IMR-90 (cell line): ENCODE measurements at regions not wholly inside any gene's neighbourhood (a gene's known extent, or its start where the extent isn't known, plus 50 kb on each side); places are given as distances from the start of the nearest gene placed in this dataset.

Experiments used
- ATAC-seq: fragments of 200-7000 bp; cut with Tn5 transposase; 2 replicates; pipeline ENCODE4 v1.9.1; 2020; ENCODE audit warnings: low read depth, mild to moderate bottlenecking, moderate library complexity
- BruUV-seq: library from RNA; stranded (reverse); fragments of 400-500 nt; replicated peaks from 2 replicates; lab custom pipeline; 2021; lab: Mats Ljungman, UMichigan
- CTCF ChIA-PET: fragments of 300-600 bp; formaldehyde crosslinking; extraction: SDS; loops from one replicate; lab custom pipeline; 2021; ENCODE audit warnings: antibody characterized with exemption; lab: Yijun Ruan, JAX
- POLR2A ChIA-PET: fragments of 300-600 bp; sonication (Branson Sonifier 250); formaldehyde crosslinking; loops from one replicate; lab custom pipeline; 2022; ENCODE audit warnings: antibody characterized with exemption; ENCODE audit not compliant: unreplicated experiment; lab: Charles Lee
- DNase-seq: peaks from one replicate; pipeline ENCODE4 v3.0.0; 2013
- H2AFZ ChIP-seq: replicated peaks from 2 replicates; pipeline ENCODE3; 2013; ENCODE audit warnings: low read length, mild to moderate bottlenecking; ENCODE audit not compliant: poor library complexity
- H2AK5ac ChIP-seq: 2 replicates; pipeline ENCODE4 v1.6.1; 2013; ENCODE audit warnings: low read depth, low read length, inconsistent platforms
- H2AK9ac ChIP-seq: replicated peaks from 2 replicates; pipeline ENCODE3; 2013; ENCODE audit warnings: mild to moderate bottlenecking, low read depth, low read length, moderate library complexity; ENCODE audit not compliant: poor library complexity
- H2BK120ac ChIP-seq: 2 replicates; pipeline ENCODE4 v1.6.1; 2013; ENCODE audit warnings: low read depth, low read length, inconsistent platforms
- H2BK15ac ChIP-seq: 3 replicates; pipeline ENCODE4 v1.6.1; 2013; ENCODE audit warnings: low read depth, low read length, inconsistent platforms
- H2BK20ac ChIP-seq: 2 replicates; pipeline ENCODE4 v1.6.1; 2013; ENCODE audit warnings: low read depth, mild to moderate bottlenecking, inconsistent platforms, low read length, moderate library complexity
- H2BK5ac ChIP-seq: 2 replicates; pipeline ENCODE4 v1.6.1; 2013; ENCODE audit warnings: mild to moderate bottlenecking, low read depth, low read length, inconsistent platforms; ENCODE audit not compliant: poor library complexity, severe bottlenecking
- H3K14ac ChIP-seq: replicated peaks from 2 replicates; pipeline ENCODE4 v1.6.1; 2013; ENCODE audit warnings: low read depth, low read length, inconsistent platforms
- H3K18ac ChIP-seq: 2 replicates; pipeline ENCODE4 v1.6.1; 2013; ENCODE audit warnings: low read depth, low read length, control low read depth
- H3K23ac ChIP-seq: 2 replicates; pipeline ENCODE4 v1.6.1; 2013; ENCODE audit warnings: low read depth, low read length, inconsistent platforms
- H3K27ac ChIP-seq: 2 replicates; pipeline ENCODE4 v1.5.1; 2013; ENCODE audit warnings: mild to moderate bottlenecking, control low read depth, low read length; ENCODE audit not compliant: insufficient read depth
- H3K27me3 ChIP-seq: 2 replicates; pipeline ENCODE4 v1.6.1; 2013; ENCODE audit warnings: low read length; ENCODE audit not compliant: control insufficient read depth, insufficient read depth
- H3K36me3 ChIP-seq: 2 replicates; pipeline ENCODE4 v1.6.1; 2013; ENCODE audit warnings: low read length, mixed read lengths; ENCODE audit not compliant: control insufficient read depth, insufficient read depth
- H3K4ac ChIP-seq: 2 replicates; pipeline ENCODE4 v1.6.1; 2013; ENCODE audit warnings: low read depth, low read length, inconsistent platforms
- H3K4me1 ChIP-seq: 2 replicates; pipeline ENCODE4 v1.6.1; 2013; ENCODE audit warnings: low read length, mixed read lengths; ENCODE audit not compliant: control insufficient read depth, insufficient read depth
- H3K4me2 ChIP-seq: 2 replicates; pipeline ENCODE4 v1.6.1; 2013; ENCODE audit warnings: low read depth, mild to moderate bottlenecking, control low read depth, low read length, moderate library complexity
- H3K4me3 ChIP-seq: 2 replicates; pipeline ENCODE4 v1.5.1; 2013; ENCODE audit warnings: low read depth, mild to moderate bottlenecking, control low read depth, low read length, moderate library complexity; ENCODE audit not compliant: insufficient read depth
- H3K56ac ChIP-seq: 2 replicates; pipeline ENCODE4 v1.6.1; 2013; ENCODE audit warnings: low read length, inconsistent platforms; ENCODE audit not compliant: insufficient read depth; ENCODE audit errors: extremely low read depth
- H3K79me1 ChIP-seq, 2 experiments: 2 replicates each; pipeline ENCODE4 v1.6.1; 2013; ENCODE audit warnings: low read length in 2 of 2, inconsistent platforms in 1 of 2, low read depth in 1 of 2
- H3K9ac ChIP-seq: 2 replicates; pipeline ENCODE4 v1.6.1; 2013; ENCODE audit warnings: low read depth, low read length, control low read depth
- H3K9me1 ChIP-seq: 2 replicates; pipeline ENCODE4 v1.6.1; 2013; ENCODE audit warnings: low read length, inconsistent platforms; ENCODE audit not compliant: insufficient read depth
- H3K9me3 ChIP-seq: 2 replicates; pipeline ENCODE4 v1.6.1; 2013; ENCODE audit warnings: low read length; ENCODE audit not compliant: control insufficient read depth, insufficient read depth
- H4K20me1 ChIP-seq: 2 replicates; pipeline ENCODE4 v1.6.1; 2013; ENCODE audit warnings: low read length, inconsistent platforms; ENCODE audit not compliant: insufficient read depth
- H4K5ac ChIP-seq: 2 replicates; pipeline ENCODE4 v1.6.1; 2013; ENCODE audit warnings: mild to moderate bottlenecking, low read depth, low read length, control low read depth
- H4K8ac ChIP-seq, 2 experiments: 2 replicates each; pipeline ENCODE4 v1.6.1; 2013; ENCODE audit warnings: low read depth in 2 of 2, low read length in 2 of 2, control low read depth in 1 of 2, inconsistent platforms in 1 of 2
- H4K91ac ChIP-seq: 2 replicates; pipeline ENCODE4 v1.6.1; 2013; ENCODE audit warnings: low read depth, low read length, inconsistent platforms; ENCODE audit not compliant: insufficient read depth
- CEBPB ChIP-seq: IDR thresholded peaks from 2 replicates; pipeline ENCODE4 v1.6.1; 2012; ENCODE audit warnings: low read depth, low read length, improper control_type of control experiment
- ELK1 ChIP-seq: fragments of 150-350 bp; IDR thresholded peaks from 2 replicates; pipeline ENCODE4 v1.6.1; 2016; ENCODE audit warnings: low read depth, mild to moderate bottlenecking, low read length, moderate library complexity, borderline replicate concordance
- FOS ChIP-seq: fragments of 150-350 bp; IDR thresholded peaks from 2 replicates; pipeline ENCODE4 v1.6.1; 2016; ENCODE audit warnings: low read depth, low read length
- MAFK ChIP-seq: IDR thresholded peaks from 2 replicates; pipeline ENCODE4 v1.6.1; 2012; ENCODE audit warnings: low read depth, low read length, improper control_type of control experiment
- MAZ ChIP-seq: IDR thresholded peaks from 2 replicates; pipeline ENCODE4 v1.6.1; 2012; ENCODE audit warnings: low read depth, mild to moderate bottlenecking, low read length, improper control_type of control experiment, moderate library complexity, borderline replicate concordance
- POLR2A ChIP-seq: IDR thresholded peaks from 2 replicates; pipeline ENCODE4 v1.6.1; 2012; ENCODE audit warnings: mild to moderate bottlenecking, low read depth, low read length
- RAD21 ChIP-seq: IDR thresholded peaks from 2 replicates; pipeline ENCODE4 v1.6.1; 2012; ENCODE audit warnings: low read length, improper control_type of control experiment
- RCOR1 ChIP-seq: IDR thresholded peaks from 2 replicates; pipeline ENCODE4 v1.6.1; 2012; ENCODE audit warnings: mild to moderate bottlenecking, low read length, improper control_type of control experiment; ENCODE audit not compliant: insufficient replicate concordance
- RFX5 ChIP-seq: IDR thresholded peaks from 2 replicates; pipeline ENCODE4 v1.8.0; 2012; ENCODE audit warnings: low read depth, mild to moderate bottlenecking, low read length, moderate library complexity
- SMC3 ChIP-seq: fragments of 150-350 bp; IDR thresholded peaks from 2 replicates; pipeline ENCODE4 v1.6.1; 2016; ENCODE audit warnings: low read depth, mild to moderate bottlenecking, antibody characterized with exemption, low read length, moderate library complexity
- WGBS, 2 experiments: methylation state at CpG; one replicate each; pipeline versions ENCODE4 v1.1.5 to v1.1.7; 2013; ENCODE audit warnings: missing lambda C conversion rate in 2 of 2; ENCODE audit not compliant: insufficient read length in 1 of 2; ENCODE audit errors: extremely low coverage in 2 of 2; 5-methylcytosine and 5-hydroxymethylcytosine counted together
- dilution Hi-C: fragments of 300-500 bp; cut with HindIII; formaldehyde crosslinking; loops from one replicate; pipeline ENCODE4 v1.14.3; 2018; ENCODE audit warnings: low sequenced_read_pairs; ENCODE audit not compliant: unreplicated experiment
- in situ Hi-C: fragments of 300-500 bp; cut with MboI; formaldehyde crosslinking; loops from 3 replicates; pipeline ENCODE4 v1.14.3; 2019; ENCODE audit warnings: low sequenced_read_pairs, inconsistent platforms, mixed read lengths
- intact Hi-C: fragments of 100-400 bp; cut with micrococcal nuclease; formaldehyde crosslinking; loops from 2 replicates; pipeline ENCODE4 v1.10.0; 2022
- TF ChIP-seq, protein P1 (sequence below): conservative IDR thresholded peaks from 2 replicates; pipeline ENCODE4 v1.5.1; 2012; ENCODE audit warnings: mild to moderate bottlenecking, low read depth, low read length, improper control_type of control experiment
- TF ChIP-seq, protein P2 (sequence below): fragments of 150-350 bp; IDR thresholded peaks from 2 replicates; pipeline ENCODE4 v1.6.1; 2017; ENCODE audit warnings: mild to moderate bottlenecking, antibody characterized with exemption, low read length, low read depth

GRCh38 chr11:100545970-100546369 lies 141.1 kb upstream of the ARHGAP42 start:
- DNase-seq (no peak), ATAC-seq (no peak)
- Histone ChIP-seq H3K4me2 (no peak overlapping the region), H2BK5ac (no peak overlapping the region), H3K9ac (no peak overlapping the region), H3K18ac (no peak overlapping the region), H3K36me3 (no peaks in the 10 kb centered on the region), H3K4ac (no peak overlapping the region), H3K4me3 (no peak overlapping the region), H2BK20ac (no peak overlapping the region), H3K56ac (no peak overlapping the region), H2AK5ac (no peak overlapping the region), H4K91ac (no peak overlapping the region), H4K20me1 (no peaks in the 10 kb centered on the region), H3K9me1 (no peaks in the 10 kb centered on the region), H3K27ac (no peak overlapping the region), H3K4me1 (no peaks in the 10 kb centered on the region), H3K27me3 (no peaks in the 10 kb centered on the region; the same call in 1 of the 2 replicates), H2AK9ac (no peak overlapping the region), H2AFZ (no peak overlapping the region), H3K79me1 (no peaks in the 10 kb centered on the region), H4K8ac (no peak overlapping the region), H2BK120ac (no peak overlapping the region), H3K14ac (no peak overlapping the region), H3K23ac (no peak overlapping the region), H2BK15ac (no peak overlapping the region), H4K5ac (no peak overlapping the region), H3K9me3 (no peaks in the 10 kb centered on the region)
- TF ChIP-seq MAZ (no peak), SMC3 (no peak), RAD21 (no peak), FOS (no peak), RFX5 (no peak), POLR2A (no peak), ELK1 (no peak), RCOR1 (no peak), CEBPB (no peak), MAFK (no peak)
- TF ChIP-seq, protein P1, sequence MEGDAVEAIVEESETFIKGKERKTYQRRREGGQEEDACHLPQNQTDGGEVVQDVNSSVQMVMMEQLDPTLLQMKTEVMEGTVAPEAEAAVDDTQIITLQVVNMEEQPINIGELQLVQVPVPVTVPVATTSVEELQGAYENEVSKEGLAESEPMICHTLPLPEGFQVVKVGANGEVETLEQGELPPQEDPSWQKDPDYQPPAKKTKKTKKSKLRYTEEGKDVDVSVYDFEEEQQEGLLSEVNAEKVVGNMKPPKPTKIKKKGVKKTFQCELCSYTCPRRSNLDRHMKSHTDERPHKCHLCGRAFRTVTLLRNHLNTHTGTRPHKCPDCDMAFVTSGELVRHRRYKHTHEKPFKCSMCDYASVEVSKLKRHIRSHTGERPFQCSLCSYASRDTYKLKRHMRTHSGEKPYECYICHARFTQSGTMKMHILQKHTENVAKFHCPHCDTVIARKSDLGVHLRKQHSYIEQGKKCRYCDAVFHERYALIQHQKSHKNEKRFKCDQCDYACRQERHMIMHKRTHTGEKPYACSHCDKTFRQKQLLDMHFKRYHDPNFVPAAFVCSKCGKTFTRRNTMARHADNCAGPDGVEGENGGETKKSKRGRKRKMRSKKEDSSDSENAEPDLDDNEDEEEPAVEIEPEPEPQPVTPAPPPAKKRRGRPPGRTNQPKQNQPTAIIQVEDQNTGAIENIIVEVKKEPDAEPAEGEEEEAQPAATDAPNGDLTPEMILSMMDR = no peak
- TF ChIP-seq, protein P2, sequence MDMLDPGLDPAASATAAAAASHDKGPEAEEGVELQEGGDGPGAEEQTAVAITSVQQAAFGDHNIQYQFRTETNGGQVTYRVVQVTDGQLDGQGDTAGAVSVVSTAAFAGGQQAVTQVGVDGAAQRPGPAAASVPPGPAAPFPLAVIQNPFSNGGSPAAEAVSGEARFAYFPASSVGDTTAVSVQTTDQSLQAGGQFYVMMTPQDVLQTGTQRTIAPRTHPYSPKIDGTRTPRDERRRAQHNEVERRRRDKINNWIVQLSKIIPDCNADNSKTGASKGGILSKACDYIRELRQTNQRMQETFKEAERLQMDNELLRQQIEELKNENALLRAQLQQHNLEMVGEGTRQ = no peak
- CTCF ChIA-PET = interaction anchor here (1.4 kb wide), 1 partner anchor 9 kb away, joined by 3 read pairs; no protein-coding TSS in a partner anchor
- no TSS peak for BruUV-seq
- dilution Hi-C loops (no loop called here), intact Hi-C loops (no loop called here), in situ Hi-C loops (no loop called here)
- WGBS, 2 experiments = 100% methylated on average over 1 of the region's 1 CpG; no CpG with 5 or more reads in 1 of the 2 experiments
- POLR2A ChIA-PET = no interaction called here
